GM12864 (cell line): ENCODE measurements at regions not wholly inside any gene's neighbourhood (a gene's known extent, or its start where the extent isn't known, plus 50 kb on each side); places are given as distances from the start of the nearest gene placed in this dataset.

Experiments used
- DNase-seq: peaks from one replicate; pipeline ENCODE4 v3.0.0-alpha.2; 2011; ENCODE audit warnings: low read depth
- H3K4me3 ChIP-seq: 2 replicates; pipeline ENCODE4 v1.5.1; 2011; ENCODE audit warnings: mild to moderate bottlenecking, low read depth, low read length, control low read depth
- TF ChIP-seq, protein P1 (sequence below): IDR thresholded peaks from 2 replicates; pipeline ENCODE4 v1.5.1; 2011; ENCODE audit warnings: low read depth, mild to moderate bottlenecking, moderate library complexity, low read length, control low read depth, inconsistent platforms; ENCODE audit errors: missing control alignments

- DNase-seq = no peak
- H3K4me3 ChIP-seq = no peak overlapping the region
- TF ChIP-seq, protein P1, sequence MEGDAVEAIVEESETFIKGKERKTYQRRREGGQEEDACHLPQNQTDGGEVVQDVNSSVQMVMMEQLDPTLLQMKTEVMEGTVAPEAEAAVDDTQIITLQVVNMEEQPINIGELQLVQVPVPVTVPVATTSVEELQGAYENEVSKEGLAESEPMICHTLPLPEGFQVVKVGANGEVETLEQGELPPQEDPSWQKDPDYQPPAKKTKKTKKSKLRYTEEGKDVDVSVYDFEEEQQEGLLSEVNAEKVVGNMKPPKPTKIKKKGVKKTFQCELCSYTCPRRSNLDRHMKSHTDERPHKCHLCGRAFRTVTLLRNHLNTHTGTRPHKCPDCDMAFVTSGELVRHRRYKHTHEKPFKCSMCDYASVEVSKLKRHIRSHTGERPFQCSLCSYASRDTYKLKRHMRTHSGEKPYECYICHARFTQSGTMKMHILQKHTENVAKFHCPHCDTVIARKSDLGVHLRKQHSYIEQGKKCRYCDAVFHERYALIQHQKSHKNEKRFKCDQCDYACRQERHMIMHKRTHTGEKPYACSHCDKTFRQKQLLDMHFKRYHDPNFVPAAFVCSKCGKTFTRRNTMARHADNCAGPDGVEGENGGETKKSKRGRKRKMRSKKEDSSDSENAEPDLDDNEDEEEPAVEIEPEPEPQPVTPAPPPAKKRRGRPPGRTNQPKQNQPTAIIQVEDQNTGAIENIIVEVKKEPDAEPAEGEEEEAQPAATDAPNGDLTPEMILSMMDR = no peak
Observed at GRCh38 chr12:88889326-88890110, 309.2 kb upstream of the KITLG start.

GRCh38 chr12:88884600-88884999 is 304.3 kb upstream of the KITLG start:
- H3K4me3 ChIP-seq = no peak overlapping the region
- no peak for DNase-seq
- TF ChIP-seq, protein P1 = no peak

DNA sequence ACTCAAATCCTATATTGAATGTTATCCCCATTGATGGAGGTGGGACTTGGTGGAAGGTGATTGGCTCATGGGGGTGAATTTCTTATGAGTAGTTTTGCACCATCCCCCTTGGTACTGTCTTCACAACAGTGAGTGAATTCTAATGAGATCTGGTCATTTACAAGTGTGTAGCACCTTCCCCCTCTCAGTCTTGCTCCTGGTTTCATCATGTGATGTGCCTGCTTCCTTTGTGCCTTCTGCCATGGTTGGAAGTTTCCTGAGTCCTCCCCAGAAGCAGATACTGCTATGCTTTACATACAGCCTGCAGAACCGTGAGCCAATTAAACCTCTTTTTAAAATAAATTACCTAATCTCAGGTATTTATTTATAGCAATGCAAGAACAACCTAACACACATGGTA is 302.4 kb upstream of the KITLG start:
- TF ChIP-seq, protein P1 = no peak
- H3K4me3 ChIP-seq = no peak overlapping the region
- no peak for DNase-seq

DNA sequence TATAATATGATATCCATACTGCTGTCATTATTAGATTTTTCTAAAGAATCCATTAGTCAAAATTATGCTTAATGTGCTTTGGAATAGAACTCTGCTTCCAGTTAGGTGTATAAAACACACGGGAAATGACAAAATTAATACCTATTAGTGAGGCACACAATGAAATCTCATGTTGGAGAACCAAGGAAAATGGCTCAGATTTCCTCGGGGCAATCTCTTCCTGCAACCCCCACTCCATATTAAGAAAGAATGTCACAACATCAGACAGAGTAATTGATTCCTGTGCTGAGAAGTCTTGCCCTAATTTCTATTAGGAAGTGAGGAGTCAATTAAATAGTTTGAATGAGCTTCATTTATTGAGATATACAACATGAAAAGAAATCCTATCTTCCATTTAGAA is 299.8 kb upstream of the KITLG start:
- DNase-seq = no peak
- TF ChIP-seq, protein P1 = no peak
- no peak overlapping the region for H3K4me3 ChIP-seq

- no peak for DNase-seq
- H3K4me3 ChIP-seq = no peak overlapping the region
- TF ChIP-seq, protein P1 = no peak
Observed at GRCh38 chr12:88878295-88878694, 298.0 kb upstream of the KITLG start.

DNA sequence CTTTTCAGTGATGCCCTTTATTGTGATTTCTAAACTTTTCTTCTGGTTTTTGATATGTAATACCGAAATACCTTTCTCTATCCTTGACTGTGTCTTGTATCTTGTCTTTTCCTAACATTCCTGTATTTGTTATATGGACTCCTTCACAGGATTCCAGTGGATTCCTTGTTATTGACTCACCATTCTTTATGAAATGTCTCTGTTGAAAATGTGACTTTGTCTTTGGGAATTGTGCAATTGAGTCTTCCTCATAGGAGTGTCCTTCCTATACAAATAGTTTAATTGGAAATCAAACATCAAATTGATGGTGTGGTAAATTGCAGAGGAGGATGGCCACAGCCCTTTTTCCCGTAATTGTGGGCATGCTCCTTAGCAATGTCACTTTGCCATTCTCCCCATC is 296.6 kb upstream of the KITLG start:
- no peak for DNase-seq
- TF ChIP-seq, protein P1 = no peak

GRCh38 chr12:88870000-88870737 is 289.9 kb upstream of the KITLG start:
- DNase-seq = no peak
- H3K4me3 ChIP-seq = no peak overlapping the region
- TF ChIP-seq, protein P1 = no peak

More for the DNA sequence above, 296.6 kb upstream of the KITLG start:
- H3K4me3 ChIP-seq = no peak overlapping the region
